Esophagus squamous epithelium (tissue), 5 donors: ENCODE measurements at regions not wholly inside any gene's neighbourhood (a gene's known extent, or its start where the extent isn't known, plus 50 kb on each side); places are given as distances from the start of the nearest gene placed in this dataset.

Source experiments
- DNase-seq: peaks from one replicate; lab custom pipeline; 2025; lab: John Stamatoyannopoulos, UW
- H3K27ac ChIP-seq, 4 donors: fragments of 200-600 bp; sonication (generic); one replicate each; pipeline ENCODE4 v1.5.1; 2016 to 2019; ENCODE audit warnings: mild to moderate bottlenecking in 1 of 4
- H3K27me3 ChIP-seq, 4 donors: fragments of 200-600 bp; sonication (generic); 1 replicate in 3 of 4; 2 replicates in 1 of 4; pipeline versions ENCODE4 v1.5.1 to v1.6.0; 2017 to 2021; ENCODE audit warnings: antibody characterized with exemption in 1 of 4
- H3K36me3 ChIP-seq, 3 donors: fragments of 200-600 bp; sonication (generic); one replicate each; pipeline ENCODE4 v1.5.1; 2016 to 2019
- H3K4me1 ChIP-seq, 3 donors: fragments of 200-600 bp; sonication (generic); one replicate each; pipeline ENCODE4 v1.5.1; 2017 to 2019
- H3K4me3 ChIP-seq, 4 donors: fragments of 200-600 bp; sonication (generic); 1 replicate in 3 of 4; 2 replicates in 1 of 4; pipeline ENCODE4 v1.5.1; 2016 to 2019; ENCODE audit warnings: mild to moderate bottlenecking in 2 of 4, moderate library complexity in 1 of 4
- H3K9me3 ChIP-seq, 3 donors: fragments of 200-600 bp; sonication (generic); one replicate each; pipeline ENCODE4 v1.5.1; 2016 to 2019
- CTCF ChIP-seq, 6 experiments: fragments of 450-650 bp in 4 of 6; fragments of 200-600 bp in 2 of 6; sonication (generic) in 2 of 6; IDR thresholded peaks; one replicate each; pipeline ENCODE4 v1.5.1; 2016 to 2019; ENCODE audit warnings: antibody characterized with exemption in 6 of 6, mild to moderate bottlenecking in 4 of 6, moderate library complexity in 4 of 6
- POLR2A ChIP-seq, 4 donors: fragments of 450-650 bp; IDR thresholded peaks; one replicate each; pipeline ENCODE4 v1.6.1; 2017; ENCODE audit warnings: antibody characterized with exemption in 4 of 4, mild to moderate bottlenecking in 4 of 4, moderate library complexity in 3 of 4
- WGBS, 2 donors: methylation state at CpG; one replicate each; pipeline ENCODE4 v1.1.5; 2018; 5-methylcytosine and 5-hydroxymethylcytosine counted together
- intact Hi-C: fragments of 100-400 bp; cut with DNase I; formaldehyde crosslinking; loops from one replicate; pipeline ENCODE4 v1.15.0; 2022
- donor health status: DM: yes; HTN: yes; CAD: no.

DNA sequence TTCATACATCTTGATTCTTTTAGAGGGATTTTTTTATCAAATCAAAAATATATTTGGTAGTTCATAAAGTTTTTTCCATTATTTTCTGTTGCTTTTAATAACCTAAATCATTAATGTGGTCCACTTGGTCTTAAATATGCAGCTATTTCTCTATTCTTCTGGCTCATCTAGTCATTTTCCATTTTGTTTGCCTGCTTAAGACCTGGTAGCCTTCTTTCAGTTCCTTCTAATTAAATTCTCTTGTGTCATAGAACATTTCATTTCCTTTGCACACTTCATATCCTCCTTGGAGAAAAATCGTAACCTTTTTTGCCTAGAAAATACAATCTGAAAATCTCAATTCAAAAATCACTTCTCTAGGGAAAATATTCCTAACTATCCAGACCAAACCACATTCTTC is 387.0 kb downstream of the LRFN5 start:
- Histone ChIP-seq H3K4me3 (no peak overlapping the region), H3K4me1 (no peaks in the 10 kb centered on the region), H3K9me3 (no peaks in the 10 kb centered on the region), H3K27me3 (no peaks in the 10 kb centered on the region), H3K36me3 (no peaks in the 10 kb centered on the region), H3K27ac (no peak overlapping the region)
- no peak for DNase-seq
- intact Hi-C loops: no loop called here
- TF ChIP-seq CTCF (IDR thresholded peaks at IDR 0.05) (no peak), POLR2A (IDR thresholded peaks at IDR 0.05) (no peak)
- WGBS, 2 donors: 67 to 75% methylated on average over 1 of the region's 1 CpG

DNA sequence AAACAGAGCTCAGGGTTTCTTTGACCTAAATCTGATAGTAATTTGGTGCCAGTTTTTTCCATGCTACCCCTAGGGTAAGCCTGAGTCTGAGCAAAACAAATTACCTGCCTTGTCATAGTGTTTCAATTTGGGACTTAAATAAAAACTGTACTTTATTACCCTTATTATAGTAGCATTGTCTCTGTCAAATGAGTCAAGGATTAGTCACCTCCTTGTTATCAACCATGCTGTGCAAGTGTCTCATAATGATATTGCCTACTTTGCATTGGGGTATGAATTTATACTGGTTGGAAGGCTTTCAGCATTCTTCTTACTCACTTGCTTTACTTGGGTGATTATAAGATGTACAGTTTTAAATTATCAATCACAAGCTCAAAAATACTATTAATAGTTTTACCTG is 380.0 kb downstream of the LRFN5 start:
- DNase-seq: no peak

DNA sequence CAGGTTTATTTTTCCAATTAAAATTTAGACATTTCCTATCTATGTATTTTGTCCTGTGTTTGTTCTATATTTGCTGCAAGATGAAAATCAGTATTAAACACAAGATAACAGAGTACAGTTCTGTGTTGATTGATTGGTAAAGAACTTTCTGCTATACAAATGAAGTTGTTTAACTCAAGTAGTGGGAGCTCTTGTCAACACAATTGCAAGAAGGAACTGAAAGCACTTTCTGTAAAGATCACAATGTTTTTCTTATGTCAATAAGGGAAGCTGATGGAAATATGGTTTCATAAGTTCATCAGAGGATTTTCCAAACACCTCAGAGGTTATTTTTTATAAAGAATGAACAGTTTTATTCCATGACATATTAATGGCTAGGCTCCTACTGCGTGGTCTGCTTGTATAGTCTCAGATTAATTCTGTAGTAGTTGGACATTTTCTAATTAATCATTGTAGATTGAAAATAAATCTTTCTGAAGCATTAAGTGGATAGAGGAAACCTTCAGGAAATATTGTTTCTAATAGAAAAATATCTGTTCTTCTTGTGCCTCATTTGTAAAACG is 379.5 kb downstream of the LRFN5 start:
- 19 to 29% methylated on average over 2 of the region's 2 CpGs for WGBS, 2 donors

More for the DNA sequence above, 380.0 kb downstream of the LRFN5 start:
- TF ChIP-seq POLR2A (IDR thresholded peaks at IDR 0.05): no peak
- TF ChIP-seq CTCF (IDR thresholded peaks at IDR 0.05): no peak
- H3K36me3 ChIP-seq: no peaks in the 10 kb centered on the region
- H3K27ac ChIP-seq: no peak overlapping the region
- intact Hi-C loops: no loop called here
- H3K9me3 ChIP-seq: no peaks in the 10 kb centered on the region
- no peaks in the 10 kb centered on the region for H3K27me3 ChIP-seq
- no peak overlapping the region for H3K4me3 ChIP-seq
- H3K4me1 ChIP-seq: no peaks in the 10 kb centered on the region

DNA sequence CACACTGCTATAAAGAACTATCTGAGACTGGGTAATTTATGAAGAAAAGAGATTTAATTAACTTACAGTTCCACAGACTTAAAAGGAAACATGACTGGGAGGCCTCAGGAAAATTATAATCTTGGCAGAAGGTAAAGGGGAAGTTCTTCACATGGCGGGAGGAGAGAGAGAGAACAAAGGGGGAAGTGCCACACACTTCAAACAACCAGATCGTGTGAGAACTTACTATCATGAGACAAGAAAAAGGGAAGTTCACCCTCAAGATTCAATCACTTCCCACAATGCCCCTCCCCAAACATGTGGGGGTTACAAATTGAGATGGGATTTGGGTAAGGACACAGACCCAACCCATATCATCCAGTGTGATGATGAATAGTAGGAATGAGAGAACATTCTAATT is 366.5 kb downstream of the LRFN5 start:
- no peaks in the 10 kb centered on the region for H3K27me3 ChIP-seq
- intact Hi-C loops: no loop called here
- H3K27ac ChIP-seq: no peak overlapping the region
- H3K36me3 ChIP-seq: no peaks in the 10 kb centered on the region
- no peak overlapping the region for H3K4me3 ChIP-seq
- no peak for TF ChIP-seq POLR2A (IDR thresholded peaks at IDR 0.05)
- no peak for TF ChIP-seq CTCF (IDR thresholded peaks at IDR 0.05)
- WGBS, 2 donors: 48 to 50% methylated on average over 2 of the region's 2 CpGs
- no peaks in the 10 kb centered on the region for H3K4me1 ChIP-seq
- peaks cover 0 to 12% (median 8%) of the 10 kb centered on the region in 3 donors for H3K9me3 ChIP-seq
- DNase-seq: no peak

More for the DNA sequence above, 379.5 kb downstream of the LRFN5 start:
- Histone ChIP-seq H3K9me3 (no peaks in the 10 kb centered on the region), H3K4me3 (no peak overlapping the region), H3K27me3 (no peaks in the 10 kb centered on the region), H3K36me3 (no peaks in the 10 kb centered on the region), H3K4me1 (no peaks in the 10 kb centered on the region), H3K27ac (no peak overlapping the region)
- intact Hi-C loops: no loop called here
- TF ChIP-seq POLR2A (IDR thresholded peaks at IDR 0.05): no peak
- no peak for TF ChIP-seq CTCF (IDR thresholded peaks at IDR 0.05)
- no peak for DNase-seq

- no peaks in the 10 kb centered on the region for H3K27me3 ChIP-seq
- intact Hi-C loops: no loop called here
- DNase-seq: no peak
- H3K4me1 ChIP-seq: no peaks in the 10 kb centered on the region
- no peaks in the 10 kb centered on the region for H3K36me3 ChIP-seq
- H3K27ac ChIP-seq: no peak overlapping the region
- H3K4me3 ChIP-seq: no peak overlapping the region
- peaks cover 0 to 12% (median 8%) of the 10 kb centered on the region in 3 donors for H3K9me3 ChIP-seq
- TF ChIP-seq POLR2A (IDR thresholded peaks at IDR 0.05) (no peak), CTCF (IDR thresholded peaks at IDR 0.05) (no peak)
Observed at GRCh38 chr14:41972531-41972930, 365.9 kb downstream of the LRFN5 start.
